ENCODE measurements at regions not wholly inside any gene's neighbourhood (a gene's known extent, or its start where the extent isn't known, plus 50 kb on each side); places are given as distances from the start of the nearest gene placed in this dataset.

DNA sequence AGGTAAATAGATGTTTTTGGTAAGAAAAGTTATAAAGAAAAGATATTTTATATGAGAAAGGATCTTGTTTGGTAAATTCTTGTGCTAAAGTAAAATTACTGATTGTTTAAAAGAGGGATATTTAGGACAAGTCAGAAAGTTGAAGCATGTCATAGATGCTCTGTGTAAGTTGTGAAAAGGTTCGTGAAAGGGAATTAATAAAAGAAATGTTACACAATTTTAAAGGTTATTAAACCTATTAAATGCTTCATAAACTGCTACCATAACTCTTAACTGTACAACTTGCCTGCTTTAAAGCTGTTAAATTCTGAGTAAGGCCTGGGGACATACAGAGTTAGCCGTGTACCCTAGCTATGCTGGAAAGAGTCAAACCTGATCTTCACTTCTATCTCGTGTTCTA, 634.1 kb downstream of the ACTR3B start:
- Histone ChIP-seq H3K9me3 (no peaks in the 10 kb centered on the region; the same call in 1 of the 2 replicates), H3K4me3 (ENCODE audit: low read depth, low read length) (no peak overlapping the region), H3K36me3 (no peaks in the 10 kb centered on the region), H3K27me3 (no peaks in the 10 kb centered on the region), H3K4me1 (no peaks in the 10 kb centered on the region)
- TF ChIP-seq, protein P1, sequence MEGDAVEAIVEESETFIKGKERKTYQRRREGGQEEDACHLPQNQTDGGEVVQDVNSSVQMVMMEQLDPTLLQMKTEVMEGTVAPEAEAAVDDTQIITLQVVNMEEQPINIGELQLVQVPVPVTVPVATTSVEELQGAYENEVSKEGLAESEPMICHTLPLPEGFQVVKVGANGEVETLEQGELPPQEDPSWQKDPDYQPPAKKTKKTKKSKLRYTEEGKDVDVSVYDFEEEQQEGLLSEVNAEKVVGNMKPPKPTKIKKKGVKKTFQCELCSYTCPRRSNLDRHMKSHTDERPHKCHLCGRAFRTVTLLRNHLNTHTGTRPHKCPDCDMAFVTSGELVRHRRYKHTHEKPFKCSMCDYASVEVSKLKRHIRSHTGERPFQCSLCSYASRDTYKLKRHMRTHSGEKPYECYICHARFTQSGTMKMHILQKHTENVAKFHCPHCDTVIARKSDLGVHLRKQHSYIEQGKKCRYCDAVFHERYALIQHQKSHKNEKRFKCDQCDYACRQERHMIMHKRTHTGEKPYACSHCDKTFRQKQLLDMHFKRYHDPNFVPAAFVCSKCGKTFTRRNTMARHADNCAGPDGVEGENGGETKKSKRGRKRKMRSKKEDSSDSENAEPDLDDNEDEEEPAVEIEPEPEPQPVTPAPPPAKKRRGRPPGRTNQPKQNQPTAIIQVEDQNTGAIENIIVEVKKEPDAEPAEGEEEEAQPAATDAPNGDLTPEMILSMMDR (IDR thresholded peaks at IDR 0.05; ENCODE audit: low read depth, low read length) = no peak
- DNase-seq = no peak

DNA sequence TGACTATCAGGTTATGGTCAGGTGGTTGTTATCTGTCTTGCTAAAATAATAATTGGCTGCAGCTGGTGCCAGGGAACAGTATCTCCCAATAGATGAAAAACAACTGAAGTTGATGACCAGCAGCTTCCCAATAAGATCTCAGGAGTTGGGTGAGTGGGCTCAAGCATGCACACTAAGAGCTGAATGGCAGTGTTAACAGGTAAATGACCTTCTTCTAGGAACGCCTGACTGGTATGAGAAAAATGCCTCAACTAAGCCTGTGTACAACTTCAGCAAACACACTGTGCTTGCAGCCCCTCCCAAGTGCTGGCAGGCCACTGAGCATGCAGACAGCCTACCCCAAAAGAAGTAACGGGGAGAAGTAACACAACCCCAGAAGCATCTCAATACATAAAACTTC, 636.9 kb downstream of the ACTR3B start:
- no peak for DNase-seq
- Histone ChIP-seq H3K4me1 (no peaks in the 10 kb centered on the region), H3K9me3 (no peaks in the 10 kb centered on the region; the same call in 1 of the 2 replicates), H3K36me3 (no peaks in the 10 kb centered on the region), H3K4me3 (ENCODE audit: low read depth, low read length) (no peak overlapping the region), H3K27me3 (no peaks in the 10 kb centered on the region)
- TF ChIP-seq, protein P1 (IDR thresholded peaks at IDR 0.05; ENCODE audit: low read depth, low read length) = no peak

DNA sequence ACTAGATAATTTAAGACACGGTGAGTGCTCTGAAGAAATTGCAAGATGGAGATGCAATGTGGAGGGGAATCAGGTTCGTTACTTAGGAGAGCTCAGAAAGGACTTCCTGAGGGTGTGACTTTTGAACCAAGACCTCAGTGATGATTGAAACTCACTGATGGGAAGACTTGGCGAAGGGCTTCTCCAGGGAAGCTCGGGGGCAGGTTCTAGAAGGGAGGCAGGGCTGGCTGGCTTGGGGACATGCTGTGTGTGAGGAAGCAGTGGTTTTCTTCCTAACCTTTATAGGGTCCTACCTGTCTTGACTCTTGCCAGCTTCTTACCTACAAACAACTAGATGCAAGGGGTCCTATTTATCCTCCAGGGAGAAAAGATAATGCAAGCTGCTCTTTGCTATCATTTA, 637.9 kb downstream of the ACTR3B start:
- DNase-seq = no peak
- Histone ChIP-seq H3K4me3 (ENCODE audit: low read depth, low read length) (no peak overlapping the region), H3K4me1 (no peaks in the 10 kb centered on the region), H3K27me3 (no peaks in the 10 kb centered on the region), H3K36me3 (no peaks in the 10 kb centered on the region), H3K9me3 (no peaks in the 10 kb centered on the region; the same call in 1 of the 2 replicates)
- TF ChIP-seq, protein P1 (IDR thresholded peaks at IDR 0.05; ENCODE audit: low read depth, low read length) = no peak

DNA sequence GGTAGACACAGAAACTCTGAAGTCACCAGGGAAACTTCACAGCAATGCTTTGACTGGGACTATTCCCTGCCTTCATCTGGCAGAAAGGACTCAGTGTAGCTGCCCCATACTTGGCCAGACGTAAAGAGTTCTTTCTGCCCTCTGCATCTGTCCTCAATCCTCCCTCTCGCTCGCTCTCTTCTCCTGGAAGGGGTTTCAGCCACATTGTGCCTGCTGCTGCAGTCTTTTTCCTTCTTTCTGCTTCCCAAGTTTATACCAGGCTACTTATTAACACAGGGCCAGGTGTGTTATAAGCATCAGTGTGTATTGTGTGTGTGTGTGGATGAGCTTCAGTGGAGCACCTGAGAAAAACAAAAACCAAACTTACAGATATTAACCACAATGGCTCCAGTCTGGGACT, 638.4 kb downstream of the ACTR3B start:
- H3K4me3 ChIP-seq (ENCODE audit: low read depth, low read length) = no peak overlapping the region

DNA sequence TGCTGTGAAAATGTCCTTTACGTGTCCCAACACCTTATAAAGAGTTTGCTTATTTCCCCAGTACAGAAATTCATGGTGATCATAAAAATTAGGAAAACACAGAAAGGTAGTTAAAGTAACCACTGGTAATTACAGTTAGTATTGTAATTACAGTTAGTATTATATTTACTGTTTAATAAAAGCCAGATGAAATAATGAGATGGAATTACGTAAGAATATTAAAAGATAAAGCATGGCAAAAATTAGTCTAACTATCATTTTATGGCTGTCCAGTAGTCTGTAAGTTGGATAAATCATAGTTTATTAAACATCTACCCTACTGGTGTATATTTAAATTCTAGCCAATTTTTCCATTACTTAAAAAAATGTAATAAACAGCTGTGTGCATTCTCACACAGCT, 638.8 kb downstream of the ACTR3B start:
- TF ChIP-seq, protein P1 (IDR thresholded peaks at IDR 0.05; ENCODE audit: low read depth, low read length) = no peak
- Histone ChIP-seq H3K36me3 (no peaks in the 10 kb centered on the region), H3K27me3 (no peaks in the 10 kb centered on the region), H3K4me3 (ENCODE audit: low read depth, low read length) (no peak overlapping the region), H3K9me3 (no peaks in the 10 kb centered on the region; the same call in 1 of the 2 replicates), H3K4me1 (no peaks in the 10 kb centered on the region)
- DNase-seq = no peak

More for the DNA sequence above, 638.4 kb downstream of the ACTR3B start:
- Histone ChIP-seq H3K27me3 (no peaks in the 10 kb centered on the region), H3K36me3 (no peaks in the 10 kb centered on the region), H3K9me3 (no peaks in the 10 kb centered on the region; the same call in 1 of the 2 replicates), H3K4me1 (no peaks in the 10 kb centered on the region)
- TF ChIP-seq, protein P1 (IDR thresholded peaks at IDR 0.05; ENCODE audit: low read depth, low read length) = no peak
- no peak for DNase-seq

DNA sequence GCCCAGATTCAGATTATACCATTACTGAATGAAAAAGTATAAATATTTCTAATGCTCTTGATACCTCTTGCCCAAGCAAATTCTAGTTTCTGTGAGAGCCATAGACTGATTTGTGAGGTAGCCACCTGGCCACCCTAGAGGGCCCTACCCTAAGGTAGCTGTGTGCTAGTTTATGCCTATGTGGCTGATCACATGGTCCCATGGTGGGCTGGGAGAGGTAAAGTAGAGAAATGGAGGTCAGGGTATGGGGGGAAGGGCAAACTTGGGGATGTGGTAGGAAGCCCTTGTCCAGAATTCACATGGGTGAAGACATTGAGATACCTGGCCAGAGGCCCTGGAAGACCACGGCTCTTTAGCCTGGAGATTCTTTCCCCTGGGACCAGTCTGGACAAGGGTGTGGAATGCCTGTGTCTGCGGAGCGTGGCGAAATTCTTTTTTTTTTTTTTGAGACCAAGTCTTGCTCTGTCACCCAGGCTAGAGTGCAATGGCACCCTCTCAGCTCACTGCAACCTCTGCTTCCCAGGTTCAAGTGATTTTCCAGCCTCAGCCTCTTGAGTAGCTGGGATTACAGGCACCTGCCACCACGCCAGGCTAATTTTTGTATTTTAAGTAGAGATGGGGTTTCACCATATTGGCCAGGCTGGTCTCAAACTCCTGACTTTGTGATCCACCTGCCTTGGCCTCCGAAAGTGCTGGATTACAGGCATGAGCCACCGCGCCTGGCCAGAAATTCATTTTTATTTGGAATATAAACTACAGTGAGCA, 639.4 kb downstream of the ACTR3B start:
- no peaks in the 10 kb centered on the region; the same call in 1 of the 2 replicates for H3K9me3 ChIP-seq
- no peak for DNase-seq

More for the DNA sequence above, 639.4 kb downstream of the ACTR3B start:
- H3K4me1 ChIP-seq = no peaks in the 10 kb centered on the region
- H3K36me3 ChIP-seq = no peaks in the 10 kb centered on the region
- no peak overlapping the region for H3K4me3 ChIP-seq (ENCODE audit: low read depth, low read length)
- TF ChIP-seq, protein P1 (IDR thresholded peaks at IDR 0.05; ENCODE audit: low read depth, low read length) = no peak
- no peaks in the 10 kb centered on the region for H3K27me3 ChIP-seq
